ENCODE measurements at regions not wholly inside any gene's neighbourhood (a gene's known extent, or its start where the extent isn't known, plus 50 kb on each side); places are given as distances from the start of the nearest gene placed in this dataset.
"Not testable (repeated sequence)": the region's sequence is repeated elsewhere in the genome, so short reads cannot be mapped to it uniquely, and the experiment has no call there.

DNA sequence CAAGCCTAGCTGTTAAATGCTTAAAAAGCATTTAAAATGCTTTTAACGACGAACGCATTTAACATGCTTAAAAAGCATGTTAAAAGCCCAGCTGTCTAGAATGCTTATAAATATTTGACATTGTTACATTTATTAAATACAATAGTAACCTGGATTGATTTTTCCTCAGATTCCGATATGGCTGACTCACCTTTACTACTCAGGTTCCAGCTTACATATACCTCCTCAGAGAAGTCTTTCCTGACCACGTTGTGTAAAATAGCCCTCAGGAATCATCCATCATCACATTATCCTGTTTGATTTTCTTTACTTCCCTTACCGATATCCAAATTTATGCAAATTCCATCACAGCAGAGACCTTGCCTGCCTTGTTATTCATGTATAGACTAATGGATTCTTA, 51.4 kb downstream of the SLC41A2 start:
- DNase-seq (ENCODE audit: low read depth), result no peak

DNA sequence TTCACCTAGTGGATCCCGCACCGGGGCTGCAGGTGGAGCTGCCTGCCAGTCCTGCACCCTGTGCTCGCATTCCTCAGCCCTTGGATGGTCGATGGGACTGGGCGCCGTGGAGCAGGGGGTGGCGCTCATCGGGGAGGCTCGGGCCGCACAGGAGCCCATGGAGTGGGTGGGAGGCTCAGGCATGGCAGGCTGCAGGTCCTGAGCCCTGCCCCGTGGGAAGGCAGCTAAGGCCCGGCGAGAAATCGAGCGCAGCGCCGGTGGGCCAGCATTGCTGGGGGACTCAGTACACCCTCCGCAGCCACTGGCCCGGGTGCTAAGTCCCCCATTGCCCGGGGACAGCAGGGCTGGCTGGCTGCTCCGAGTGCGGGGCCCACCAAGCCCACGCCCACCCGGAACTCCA, 52.6 kb downstream of the SLC41A2 start:
- not testable (repeated sequence) for DNase-seq (ENCODE audit: low read depth)

DNA sequence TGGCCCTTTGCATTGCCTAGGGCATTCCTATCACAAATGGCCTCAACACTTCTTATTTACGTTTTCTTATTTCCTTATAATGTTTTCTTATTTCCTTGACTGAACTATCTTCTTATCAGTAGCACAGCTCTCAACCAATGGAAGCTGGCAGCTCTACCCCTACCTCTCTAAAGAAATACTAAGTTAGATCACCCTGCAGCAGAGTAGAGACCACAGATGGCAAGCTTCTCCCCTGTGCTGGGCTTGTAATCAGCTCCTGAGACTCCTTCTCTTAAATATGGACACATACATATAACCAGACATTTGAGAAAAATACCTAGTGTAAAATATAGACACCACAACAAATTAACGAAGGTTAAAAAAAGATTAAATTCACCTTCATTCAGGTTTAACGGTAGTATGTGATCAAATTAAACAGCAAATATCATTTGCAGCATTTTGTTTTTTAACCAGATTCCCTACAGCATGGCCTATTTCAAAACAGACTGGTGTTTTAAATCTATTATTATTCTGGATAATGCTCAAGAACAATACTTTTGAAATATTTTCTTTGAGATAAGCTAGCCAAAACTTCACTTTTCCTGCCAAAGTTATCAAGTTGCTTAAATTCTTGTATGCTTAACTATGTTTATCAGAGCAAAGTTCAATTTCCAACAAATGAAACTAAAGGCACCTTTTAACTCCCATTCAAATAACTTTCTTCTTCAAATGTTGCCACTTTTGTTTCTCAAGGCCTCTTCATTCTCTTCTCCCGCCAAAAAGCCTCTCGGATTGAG, 54.3 kb downstream of the SLC41A2 start:
- DNase-seq (ENCODE audit: low read depth), result peak; percentile 21

DNA sequence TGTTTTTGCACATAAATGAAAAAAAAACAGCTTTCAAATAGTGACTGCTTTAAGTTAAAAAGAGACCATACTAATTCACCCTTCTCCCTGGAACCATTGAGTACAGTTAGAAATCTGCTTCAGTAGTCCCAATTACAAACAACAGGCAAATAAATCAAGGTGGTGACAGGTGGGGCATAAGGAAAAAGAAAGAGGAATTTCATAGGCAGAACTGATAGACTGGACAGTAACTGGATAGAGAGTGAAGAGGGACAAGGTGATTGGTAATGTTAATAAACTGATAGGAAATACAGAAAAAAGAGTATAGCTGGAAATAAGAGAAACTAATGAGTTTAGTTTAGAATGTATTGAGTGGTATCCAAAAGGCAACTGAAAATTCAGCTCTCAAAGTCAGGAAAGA, 56.0 kb downstream of the SLC41A2 start:
- DNase-seq (ENCODE audit: low read depth), result no peak

DNA sequence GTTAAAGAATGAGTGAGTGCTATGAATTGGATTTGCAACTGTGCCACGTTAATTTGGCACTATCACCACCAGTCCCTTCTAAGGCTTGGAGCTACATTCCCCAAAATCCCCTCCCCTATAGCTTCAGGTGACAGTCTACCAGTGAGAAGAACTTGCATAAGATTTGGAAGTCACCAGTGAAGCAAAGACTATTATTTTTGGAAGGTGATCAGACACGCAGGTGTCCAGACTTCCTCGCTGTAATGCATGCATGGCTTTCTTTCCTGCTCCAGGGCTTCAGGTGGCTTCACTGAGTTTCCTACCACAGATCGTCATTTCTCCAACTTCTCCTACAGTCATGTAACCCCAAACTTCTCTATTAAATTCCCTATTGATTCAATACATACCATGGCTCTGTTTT, 61.4 kb downstream of the SLC41A2 start:
- DNase-seq (ENCODE audit: low read depth), result no peak

DNA sequence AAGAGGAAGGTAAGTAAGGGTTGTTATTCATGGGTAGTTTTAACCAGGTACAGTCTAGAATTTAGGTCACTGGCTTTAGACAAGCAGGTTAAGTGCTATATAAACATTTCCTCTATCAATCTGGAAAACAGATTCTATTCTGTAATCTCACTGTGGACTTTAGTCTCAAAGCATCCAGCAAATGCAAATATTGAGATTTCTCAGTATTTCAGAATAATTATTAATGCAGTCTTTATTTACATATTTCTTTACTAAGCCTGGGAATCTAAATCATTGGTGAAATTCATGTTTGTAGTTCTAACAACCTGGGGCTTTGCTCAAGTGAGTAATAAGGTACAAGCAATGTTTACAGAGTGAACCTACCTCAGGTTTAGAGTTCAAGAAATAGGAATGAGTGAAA, 61.9 kb downstream of the SLC41A2 start:
- DNase-seq (ENCODE audit: low read depth), result no peak

GRCh38 chr12:104895415-104895814, 62.7 kb downstream of the SLC41A2 start:
- DNase-seq (ENCODE audit: low read depth), result no peak

DNA sequence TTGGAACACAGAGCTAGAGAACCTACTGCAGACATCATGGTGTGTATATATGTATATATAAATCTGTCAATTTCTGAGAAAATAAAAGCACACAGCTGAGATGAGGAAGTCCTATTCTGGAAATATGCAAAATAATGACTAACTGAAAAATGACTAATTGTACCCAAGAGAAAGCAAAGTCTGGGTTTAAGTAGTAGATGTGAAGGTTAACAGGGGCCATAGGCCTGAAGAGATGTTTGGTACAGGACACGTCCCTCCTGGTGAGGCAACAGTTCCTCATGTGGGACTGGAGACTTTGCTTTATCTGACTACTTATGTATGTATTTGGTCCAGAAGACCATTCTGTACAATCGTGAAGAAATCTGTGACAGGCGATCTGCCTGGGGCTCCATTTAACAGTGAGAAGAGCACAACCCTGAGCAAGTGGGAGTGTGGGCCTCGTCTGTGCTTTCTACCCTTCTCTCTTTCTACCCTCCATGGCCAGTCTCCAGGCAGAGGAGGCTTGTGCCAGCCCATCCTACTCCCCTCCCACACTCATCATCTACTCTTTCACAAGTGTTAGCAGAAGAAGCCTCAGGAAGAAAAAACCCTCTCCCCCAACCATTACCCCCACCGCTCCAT, 67.5 kb downstream of the SLC41A2 start:
- no peak for DNase-seq (ENCODE audit: low read depth)

- no peak for DNase-seq (ENCODE audit: low read depth)
These were observed 68.4 kb downstream of the SLC41A2 start for GRCh38 chr12:104889735-104890134.

- DNase-seq (ENCODE audit: low read depth), result no peak
These were observed 69.2 kb downstream of the SLC41A2 start for GRCh38 chr12:104888892-104889291.

DNA sequence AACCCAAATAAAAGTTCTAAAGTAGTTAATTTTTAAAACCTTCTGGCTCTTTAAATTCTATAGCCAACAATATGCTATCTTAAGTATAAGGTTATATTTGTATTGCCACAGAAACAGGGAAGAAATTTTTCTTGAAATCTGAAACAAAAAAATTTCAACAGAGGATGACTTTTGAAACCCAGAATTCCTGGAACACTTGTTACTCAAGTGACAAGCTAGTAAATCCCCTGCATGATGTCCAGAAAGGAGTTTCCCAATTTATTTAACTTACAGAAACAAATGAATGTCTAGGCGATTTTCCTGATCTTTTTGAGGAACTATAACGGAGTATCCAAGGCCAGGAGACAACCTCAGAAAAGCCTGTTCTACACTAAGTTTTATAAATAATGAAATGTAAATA, 69.6 kb downstream of the SLC41A2 start:
- DNase-seq (ENCODE audit: low read depth), result no peak

- no peak for DNase-seq (ENCODE audit: low read depth)
These were observed 70.6 kb downstream of the SLC41A2 start for GRCh38 chr12:104887452-104887851.

DNA sequence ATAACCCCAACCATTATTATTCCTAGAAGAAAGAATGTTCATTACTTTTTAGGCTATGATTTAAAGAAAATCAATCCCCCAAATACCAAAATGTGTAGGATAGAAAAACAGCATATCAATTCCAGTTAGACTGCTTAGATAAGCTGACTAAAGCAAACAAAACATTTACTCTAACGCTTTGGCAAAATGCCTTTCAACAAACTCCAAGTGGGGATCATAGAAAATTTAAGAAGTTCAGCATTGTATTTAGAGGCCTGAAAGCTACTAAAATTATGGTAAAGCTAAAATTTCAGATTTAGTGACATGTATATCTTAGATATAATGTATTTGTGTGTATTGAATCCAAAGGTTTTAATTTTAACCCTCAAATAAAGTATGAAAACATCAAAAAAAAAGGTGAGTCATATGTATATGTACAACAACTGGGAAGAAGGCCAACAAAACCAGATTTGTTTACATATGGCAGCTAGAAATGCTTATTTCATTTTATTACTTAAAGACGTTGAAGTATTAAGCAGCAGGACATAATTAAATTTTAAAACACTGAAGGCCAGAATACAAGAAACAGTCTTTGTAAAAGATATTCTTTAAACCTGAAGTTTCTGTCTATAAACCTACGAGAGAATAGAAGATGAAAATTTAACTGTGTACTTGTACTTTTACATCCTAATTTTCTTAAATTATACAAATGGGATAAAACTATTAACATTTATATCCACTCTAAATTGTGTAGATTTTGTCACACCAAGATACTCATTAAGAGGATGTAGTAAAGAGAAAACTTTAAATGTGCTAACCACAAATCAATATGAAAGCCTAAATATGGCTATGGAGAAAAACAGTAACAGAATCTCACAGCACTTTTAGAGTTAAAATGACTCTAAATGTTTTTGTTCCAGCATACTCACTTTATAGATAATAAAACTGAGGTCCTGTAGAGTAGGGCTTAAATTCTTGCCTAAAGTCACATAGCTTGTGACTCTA, 71.4 kb downstream of the SLC41A2 start:
- peak; percentile 88 for DNase-seq (ENCODE audit: low read depth)

DNA sequence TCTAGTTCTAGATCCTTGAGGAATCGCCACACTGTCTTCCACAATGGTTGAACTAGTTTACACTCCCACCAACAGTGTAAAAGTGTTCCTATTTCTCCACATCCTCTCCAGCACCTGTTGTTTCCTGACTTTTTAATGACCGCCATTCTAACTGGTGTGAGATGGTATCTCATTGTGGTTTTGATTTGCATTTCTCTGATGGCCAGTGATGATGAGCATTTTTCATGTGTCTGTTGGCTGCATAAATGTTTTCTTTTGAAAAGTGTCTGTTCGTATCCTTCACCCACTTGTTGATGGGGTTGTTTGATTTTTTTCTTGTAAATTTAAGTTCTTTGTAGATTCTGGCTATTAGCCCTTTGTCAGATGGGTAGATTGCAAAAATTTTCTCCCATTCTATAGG, 79.2 kb downstream of the SLC41A2 start:
- DNase-seq (ENCODE audit: low read depth), result not testable (repeated sequence)

GRCh38 chr12:104877103-104877705, 80.9 kb downstream of the SLC41A2 start:
- DNase-seq (ENCODE audit: low read depth), result peak; percentile 57

DNA sequence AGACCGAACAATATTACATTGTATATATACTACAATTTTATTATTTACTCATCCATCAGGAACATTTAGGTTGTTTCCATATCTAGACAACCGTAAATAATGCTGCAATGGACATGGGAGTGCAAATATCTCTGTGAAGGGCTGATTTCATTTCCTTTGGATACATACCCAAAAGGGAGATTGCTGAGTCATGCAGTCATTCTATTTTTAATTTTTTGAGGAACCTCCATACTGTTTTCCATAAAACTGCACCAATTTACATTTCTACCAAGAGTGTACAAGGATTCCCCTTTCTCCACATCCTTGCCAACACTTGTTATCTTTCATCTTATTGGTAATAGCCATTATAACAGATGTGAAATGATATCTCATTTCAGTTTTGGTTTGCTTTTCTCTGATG, 84.7 kb downstream of the SLC41A2 start:
- DNase-seq (ENCODE audit: low read depth), result peak; percentile 22

DNA sequence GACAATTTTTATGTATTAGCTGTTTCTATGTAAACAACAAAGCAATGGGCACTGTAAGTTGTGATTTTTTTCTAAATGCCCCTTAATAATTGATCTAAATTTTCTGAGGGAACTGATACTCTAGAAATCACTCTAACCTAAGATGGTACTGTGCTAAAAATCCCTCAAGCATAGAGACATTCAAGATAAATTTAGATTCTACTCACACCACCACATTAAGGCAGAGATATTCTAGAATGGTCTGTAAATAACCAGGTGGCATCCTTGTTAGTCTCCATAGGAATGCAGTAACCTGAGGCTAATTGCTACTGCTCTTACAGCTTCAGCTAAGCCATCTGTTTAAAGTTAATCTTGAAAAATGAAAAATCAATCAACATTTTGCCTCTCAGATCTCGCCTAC, 87.3 kb downstream of the SLC41A2 start:
- no peak for DNase-seq (ENCODE audit: low read depth)

DNA sequence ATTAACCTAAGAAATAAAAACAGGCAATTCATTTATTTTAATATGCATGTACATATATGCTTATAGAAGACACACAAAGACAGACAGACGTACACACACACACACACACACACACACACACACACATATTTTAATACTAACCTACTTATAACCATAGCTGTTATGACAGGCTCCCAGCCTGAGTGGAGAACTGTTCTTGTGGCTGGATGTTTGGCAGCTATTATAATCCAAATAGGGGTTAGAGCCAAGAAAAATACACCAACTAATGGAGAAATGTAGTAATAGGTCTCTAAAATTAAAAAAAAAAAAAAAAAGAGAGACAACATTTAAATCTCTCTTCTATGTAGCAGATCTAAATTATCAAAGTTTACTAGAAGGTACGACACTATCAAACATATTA, 91.8 kb downstream of the SLC41A2 start:
- DNase-seq (ENCODE audit: low read depth), result peak; percentile 93

GRCh38 chr12:104865080-104865479, 93.0 kb downstream of the SLC41A2 start:
- DNase-seq (ENCODE audit: low read depth), result no peak

- DNase-seq (ENCODE audit: low read depth), result peak; percentile 36
These were observed 93.4 kb downstream of the SLC41A2 start for GRCh38 chr12:104864668-104865067.

GRCh38 chr12:104863296-104863948, 94.7 kb downstream of the SLC41A2 start:
- peak; percentile 35 for DNase-seq (ENCODE audit: low read depth)
